ENCODE measurements at regions not wholly inside any gene's neighbourhood (a gene's known extent, or its start where the extent isn't known, plus 50 kb on each side); places are given as distances from the start of the nearest gene placed in this dataset.

GRCh38 chr2:122251158-122251557 is 495.7 kb downstream of the TSN start:
- no peak overlapping the region for H3K4me2 ChIP-seq (ENCODE audit: insufficient read depth in 1 of 2, low read depth in 2 of 2, low read length in 2 of 2)
- H3K23ac ChIP-seq (ENCODE audit: insufficient read length) = no peak overlapping the region
- no peak for DNase-seq (ENCODE audit: low read depth in 1 of 2, low spot score in 2 of 2)
- H3K4me1 ChIP-seq (replicated peaks in 1 of 4; ENCODE audit: control insufficient read depth in 3 of 4, insufficient read depth in 4 of 4, low read length in 3 of 4) = no peaks in the 10 kb centered on the region
- no peaks in the 10 kb centered on the region for H3K79me2 ChIP-seq (ENCODE audit: control insufficient read depth in 1 of 2, insufficient read depth in 2 of 2, low read length in 2 of 2)
- no peak overlapping the region for H2BK15ac ChIP-seq (ENCODE audit: low read length)
- H3K23me2 ChIP-seq (ENCODE audit: low read depth, low read length) = no peaks in the 10 kb centered on the region; the same call in 1 of the 2 replicates
- POLR2A ChIA-PET (ENCODE audit: partially characterized antibody) = no interaction called here
- no peak overlapping the region for H3K27ac ChIP-seq (ENCODE audit: low read depth, low read length)
- CTCF ChIA-PET (ENCODE audit: partially characterized antibody) = no interaction called here
- WGBS, 2 experiments (ENCODE audit: extremely low coverage in 1 of 2, insufficient coverage in 1 of 2, insufficient read length in 1 of 2, insufficient replicate concordance in 2 of 2, low coverage in 1 of 2, low lambda C conversion rate in 2 of 2, missing lambda C conversion rate in 1 of 2) = 93% methylated on average over 1 of the region's 1 CpG; no CpG with 5 or more reads in 1 of the 2 experiments
- no peak overlapping the region for H2BK5ac ChIP-seq (ENCODE audit: low read depth, low read length)
- no peak overlapping the region for H3K56ac ChIP-seq (replicated peaks; ENCODE audit: insufficient read length, low read depth, low read length)
- H3K18ac ChIP-seq (ENCODE audit: extremely low read depth, low read length) = no peak overlapping the region
- H2AFZ ChIP-seq (ENCODE audit: low read length) = no peak overlapping the region
- FAIRE-seq = no peak
- no peak overlapping the region for H2AK5ac ChIP-seq (ENCODE audit: low read depth, low read length)
- H4K8ac ChIP-seq (ENCODE audit: extremely low read depth, insufficient read depth, low read length) = no peak overlapping the region; the same call in 1 of the 2 replicates
- H3K14ac ChIP-seq (ENCODE audit: insufficient read length) = no peak overlapping the region
- H3K36me3 ChIP-seq (ENCODE audit: control insufficient read depth in 2 of 4, insufficient read depth in 4 of 4, low read length in 3 of 4) = no peaks in the 10 kb centered on the region
- no peaks in the 10 kb centered on the region for H4K20me1 ChIP-seq (replicated peaks in 1 of 2; ENCODE audit: control insufficient read depth in 1 of 2, insufficient read depth in 2 of 2, low read length in 2 of 2)
- H3K79me1 ChIP-seq (ENCODE audit: low read depth, low read length) = no peaks in the 10 kb centered on the region
- H2BK120ac ChIP-seq (replicated peaks; ENCODE audit: low read depth, low read length) = no peak overlapping the region
- H3K9me3 ChIP-seq (ENCODE audit: insufficient read depth in 2 of 2, low read depth in 1 of 2, low read length in 1 of 2) = no peaks in the 10 kb centered on the region
- H4K91ac ChIP-seq (replicated peaks; ENCODE audit: insufficient read length, low read length) = no peak overlapping the region
- H2BK20ac ChIP-seq (ENCODE audit: low read length) = no peak overlapping the region
- no peak overlapping the region for H3K9ac ChIP-seq (replicated peaks in 1 of 4; ENCODE audit: extremely low read depth in 1 of 4, low read depth in 3 of 4, low read length in 3 of 4)
- no peaks in the 10 kb centered on the region for H3K27me3 ChIP-seq (replicated peaks in 1 of 4; ENCODE audit: control insufficient read depth in 3 of 4, extremely low read depth in 1 of 4, insufficient read depth in 3 of 4, low read length in 3 of 4)
- no peak overlapping the region for H3K4me3 ChIP-seq (ENCODE audit: extremely low read depth in 1 of 4, insufficient read depth in 2 of 4, low read depth in 3 of 4, low read length in 4 of 4)
- no peak overlapping the region for H3K4ac ChIP-seq (replicated peaks; ENCODE audit: insufficient read length, low read depth, low read length)
- no peak overlapping the region for H2BK12ac ChIP-seq (ENCODE audit: low read depth, low read length)
- H4K5ac ChIP-seq (ENCODE audit: insufficient read length, low read depth, low read length) = no peak overlapping the region
- no peak for TF ChIP-seq RNF2 (IDR thresholded peaks at IDR 0.05; ENCODE audit: borderline replicate concordance, low read depth, low read length, missing control alignments, poor library complexity, severe bottlenecking)
- TF ChIP-seq BCL11A (IDR thresholded peaks at IDR 0.05; ENCODE audit: low read depth in 2 of 2, low read length in 2 of 2) = no peak
- TF ChIP-seq, protein P1, sequence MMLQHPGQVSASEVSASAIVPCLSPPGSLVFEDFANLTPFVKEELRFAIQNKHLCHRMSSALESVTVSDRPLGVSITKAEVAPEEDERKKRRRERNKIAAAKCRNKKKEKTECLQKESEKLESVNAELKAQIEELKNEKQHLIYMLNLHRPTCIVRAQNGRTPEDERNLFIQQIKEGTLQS (IDR thresholded peaks at IDR 0.05; ENCODE audit: insufficient read depth, low read depth, low read length) = no peak
- TF ChIP-seq NRF1 (IDR thresholded peaks at IDR 0.05; ENCODE audit: low read depth, low read length) = no peak
- no peak for TF ChIP-seq SIN3A (conservative IDR thresholded peaks at IDR 0.05 in 1 of 2, IDR thresholded peaks at IDR 0.05 in 1 of 2; ENCODE audit: low read depth in 1 of 2, low read length in 2 of 2)
- no peak for TF ChIP-seq CBX8 (IDR thresholded peaks at IDR 0.05; ENCODE audit: borderline replicate concordance, low read depth, low read length)
- TF ChIP-seq CHD1 (IDR thresholded peaks at IDR 0.05; ENCODE audit: low read depth, low read length) = no peak
- no peak for TF ChIP-seq KDM5A (IDR thresholded peaks at IDR 0.05; ENCODE audit: low read length)
- TF ChIP-seq HDAC2 (IDR thresholded peaks at IDR 0.05; ENCODE audit: borderline replicate concordance in 1 of 2, low read depth in 2 of 2, low read length in 2 of 2) = no peak
- TF ChIP-seq ASH2L (IDR thresholded peaks at IDR 0.05; ENCODE audit: low read length) = no peak
- TF ChIP-seq FOSL1 (IDR thresholded peaks at IDR 0.05; ENCODE audit: insufficient read depth, low read depth, low read length) = no peak
- TF ChIP-seq SIRT6 (IDR thresholded peaks at IDR 0.05; ENCODE audit: low read length) = no peak
- TF ChIP-seq POLR2A (IDR thresholded peaks at IDR 0.05; ENCODE audit: control extremely low read depth in 1 of 2, low read depth in 2 of 2, low read length in 2 of 2) = no peak
- no peak for TF ChIP-seq PHF8 (conservative IDR thresholded peaks at IDR 0.05; ENCODE audit: low read depth, low read length)
- no peak for TF ChIP-seq CBX5 (IDR thresholded peaks at IDR 0.05; ENCODE audit: low read depth, low read length)
